K562 (cell line): ENCODE measurements at regions not wholly inside any gene's neighbourhood (a gene's known extent, or its start where the extent isn't known, plus 50 kb on each side); places are given as distances from the start of the nearest gene placed in this dataset.
"Not testable (repeated sequence)": the region's sequence is repeated elsewhere in the genome, so short reads cannot be mapped to it uniquely, and the experiment has no call there.

Source experiments
- ATAC-seq: fragments of 200-7000 bp; cut with Tn5 transposase; 3 replicates; pipeline ENCODE4 v1.9.1; 2020; ENCODE audit warnings: moderate library complexity
- BruUV-seq: library from RNA; stranded (reverse); fragments of 400-500 nt; replicated peaks from 2 replicates; lab custom pipeline; 2021; lab: Mats Ljungman, UMichigan
- CTCF ChIA-PET: fragments of 300-600 bp; formaldehyde crosslinking; extraction: SDS; loops from one replicate; lab custom pipeline; 2021; ENCODE audit warnings: low intra/inter-chr PET ratio; lab: Yijun Ruan, JAX
- POLR2A ChIA-PET: fragments of 300-600, 350-650 bp; sonication (Branson Sonifier 250); formaldehyde crosslinking; extraction: SDS; loops from one replicate; lab custom pipeline; 2021; ENCODE audit warnings: antibody characterized with exemption, inconsistent platforms; lab: Yijun Ruan, JAX
- DNase-seq, 4 experiments: peaks; one replicate each; pipeline versions ENCODE4 v3.0.0 to v3.0.0-alpha.2; 2011 to 2018; ENCODE audit warnings: low spot score in 3 of 4, mixed read lengths in 3 of 4; ENCODE audit errors: extremely low read depth in 1 of 4
- FAIRE-seq: peaks from 2 replicates; lab custom pipeline; 2011; peaks lifted over from hg19 to GRCh38; lab: Jason Lieb, UNC
- H2AFZ ChIP-seq: 2 replicates; pipeline ENCODE4 v1.6.0; 2011; ENCODE audit warnings: low read depth, low read length, control low read depth, inconsistent platforms
- H3K27ac ChIP-seq: fragments of 200-600 bp; 3 replicates; pipeline ENCODE4 v1.8.0; 2011; ENCODE audit warnings: low read depth, mild to moderate bottlenecking, control low read depth, inconsistent platforms, low read length, moderate library complexity, mixed read lengths; ENCODE audit errors: extremely low read depth
- H3K27me3 ChIP-seq, 2 experiments: fragments of 300-600 bp in 1 of 2; 2 replicates in 1 of 2; 3 replicates in 1 of 2; pipeline versions ENCODE4 v1.6.0 to v1.8.0; 2011; ENCODE audit warnings: inconsistent platforms in 2 of 2, low read length in 2 of 2, mild to moderate bottlenecking in 1 of 2, mixed read lengths in 1 of 2, moderate library complexity in 1 of 2; ENCODE audit not compliant: control insufficient read depth in 2 of 2, insufficient read depth in 2 of 2
- H3K36me3 ChIP-seq: fragments of 300-600 bp; 3 replicates; pipeline ENCODE4 v1.8.0; 2011; ENCODE audit warnings: mild to moderate bottlenecking, low read length, inconsistent platforms; ENCODE audit not compliant: control insufficient read depth, insufficient read depth
- H3K4me1 ChIP-seq, 2 experiments: fragments of 200-600 bp in 1 of 2; replicated peaks in 1 of 2; 2 replicates in 1 of 2; 3 replicates in 1 of 2; pipeline versions ENCODE4 v1.5.1 to v1.8.0; 2011; ENCODE audit warnings: inconsistent platforms in 2 of 2, low read length in 2 of 2, mild to moderate bottlenecking in 1 of 2, mixed read lengths in 1 of 2, moderate library complexity in 1 of 2; ENCODE audit not compliant: control insufficient read depth in 2 of 2, insufficient read depth in 2 of 2
- H3K4me2 ChIP-seq: 2 replicates; pipeline ENCODE4 v1.6.1; 2011; ENCODE audit warnings: low read length, control low read depth, inconsistent platforms, mixed read lengths; ENCODE audit not compliant: insufficient read depth
- H3K4me3 ChIP-seq: fragments of 200-600 bp; sonication (generic), shearing (Covaris generic); 2 replicates; pipeline ENCODE4 v1.5.1; 2016; ENCODE audit warnings: control low read depth, inconsistent platforms
- H3K79me2 ChIP-seq: fragments of 200-600 bp; 3 replicates; pipeline ENCODE4 v1.8.0; 2011; ENCODE audit warnings: low read length, inconsistent platforms; ENCODE audit not compliant: control insufficient read depth, insufficient read depth
- H3K9ac ChIP-seq, 2 experiments: 2 replicates each; pipeline versions ENCODE4 v1.6.0 to v1.6.1; 2011; ENCODE audit warnings: low read depth in 2 of 2, low read length in 2 of 2, control low read depth in 1 of 2, inconsistent platforms in 1 of 2, mild to moderate bottlenecking in 1 of 2, mixed read lengths in 1 of 2; ENCODE audit not compliant: insufficient read depth in 1 of 2
- H3K9me1 ChIP-seq: one replicate; pipeline ENCODE4 v1.6.0; 2011; ENCODE audit warnings: inconsistent platforms, mild to moderate bottlenecking, low read length, moderate library complexity; ENCODE audit not compliant: control insufficient read depth, insufficient read depth
- H3K9me3 ChIP-seq: replicated peaks from 2 replicates; pipeline ENCODE4 v1.5.1; 2011; ENCODE audit warnings: low read depth, low read length, inconsistent platforms; ENCODE audit not compliant: control insufficient read depth, insufficient read depth
- H4K20me1 ChIP-seq: replicated peaks from 2 replicates; pipeline ENCODE4 v1.6.1; 2011; ENCODE audit warnings: low read length, inconsistent platforms, mixed read lengths; ENCODE audit not compliant: control insufficient read depth, insufficient read depth
- WGBS: fragments of 100-300 bp; shearing (Covaris generic); methylation state at CpG from one replicate; pipeline ENCODE4 v1.1.6; 2016; ENCODE audit warnings: low coverage, mixed read lengths; ENCODE audit not compliant: insufficient coverage; ENCODE audit errors: missing lambda C conversion rate; 5-methylcytosine and 5-hydroxymethylcytosine counted together
- in situ Hi-C: fragments of 300-500 bp; cut with MboI; formaldehyde crosslinking; loops from 4 replicates; pipeline ENCODE4 v1.15.0; 2018; ENCODE audit warnings: inconsistent platforms, mixed read lengths
- intact Hi-C: fragments of 100-400 bp; cut with micrococcal nuclease; formaldehyde crosslinking; loops from 2 replicates; pipeline ENCODE4 v1.14.2; 2022

DNA sequence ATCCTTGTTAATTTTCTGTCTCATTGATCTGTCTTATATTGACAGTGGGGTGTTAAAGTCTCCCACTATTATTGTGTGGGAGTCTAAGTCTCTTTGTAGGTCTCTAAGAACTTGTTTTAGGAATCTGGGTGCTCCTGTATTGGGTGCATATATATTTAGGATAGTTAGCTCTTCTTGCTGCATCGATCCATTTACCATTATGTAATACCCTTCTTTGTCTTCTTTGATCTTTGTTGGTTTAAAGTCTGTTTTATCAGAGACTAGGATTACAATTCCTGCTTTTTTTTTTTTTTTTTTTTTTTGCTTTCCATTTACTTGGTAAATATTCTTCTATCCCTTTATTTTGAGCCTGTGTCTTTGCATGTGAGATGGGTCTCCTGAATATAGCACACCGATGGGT is 176.6 kb upstream of the SRD5A2 start:
- H3K4me3 ChIP-seq, H3K27ac ChIP-seq, H4K20me1 ChIP-seq, H3K79me2 ChIP-seq, DNase-seq, CTCF ChIA-PET, H3K9me1 ChIP-seq, H3K36me3 ChIP-seq, BruUV-seq, FAIRE-seq, ATAC-seq, intact Hi-C loops, H2AFZ ChIP-seq, H3K9me3 ChIP-seq, H3K9ac ChIP-seq, H3K4me1 ChIP-seq, H3K27me3 ChIP-seq, in situ Hi-C loops, H3K4me2 ChIP-seq, POLR2A ChIA-PET: not testable (repeated sequence)
- WGBS, result 0% methylated on average over 2 of the region's 2 CpGs

DNA sequence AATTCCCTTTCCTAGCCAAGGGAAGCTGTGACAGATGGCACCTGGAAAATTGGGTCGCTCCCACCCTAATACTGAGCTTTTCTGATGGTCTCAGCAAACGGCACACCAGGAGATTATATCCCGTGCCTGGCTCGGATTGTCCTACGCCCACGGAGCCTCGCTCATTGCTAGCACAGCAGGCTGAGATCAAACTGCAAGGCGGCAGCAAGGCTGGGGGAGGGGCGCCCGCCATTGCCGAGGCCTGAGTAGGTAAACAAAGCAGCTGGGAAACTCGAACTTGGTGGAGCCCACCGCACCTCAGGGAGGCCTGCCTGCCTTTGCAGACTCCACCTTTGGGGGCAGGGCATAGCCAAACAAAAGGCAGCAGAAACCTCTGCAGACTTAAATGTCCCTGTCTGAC is 168.0 kb upstream of the SRD5A2 start:
- H3K36me3 ChIP-seq, FAIRE-seq, H3K4me2 ChIP-seq, H2AFZ ChIP-seq, H3K79me2 ChIP-seq, H4K20me1 ChIP-seq, H3K4me3 ChIP-seq, POLR2A ChIA-PET, CTCF ChIA-PET, H3K4me1 ChIP-seq, ATAC-seq, H3K9ac ChIP-seq, in situ Hi-C loops, DNase-seq, intact Hi-C loops, H3K9me3 ChIP-seq, H3K9me1 ChIP-seq, BruUV-seq, H3K27me3 ChIP-seq, H3K27ac ChIP-seq: not testable (repeated sequence)
- WGBS, result under 1% methylated on average over 13 of the region's 13 CpGs
